ENCODE measurements at regions not wholly inside any gene's neighbourhood (a gene's known extent, or its start where the extent isn't known, plus 50 kb on each side); places are given as distances from the start of the nearest gene placed in this dataset.

DNA sequence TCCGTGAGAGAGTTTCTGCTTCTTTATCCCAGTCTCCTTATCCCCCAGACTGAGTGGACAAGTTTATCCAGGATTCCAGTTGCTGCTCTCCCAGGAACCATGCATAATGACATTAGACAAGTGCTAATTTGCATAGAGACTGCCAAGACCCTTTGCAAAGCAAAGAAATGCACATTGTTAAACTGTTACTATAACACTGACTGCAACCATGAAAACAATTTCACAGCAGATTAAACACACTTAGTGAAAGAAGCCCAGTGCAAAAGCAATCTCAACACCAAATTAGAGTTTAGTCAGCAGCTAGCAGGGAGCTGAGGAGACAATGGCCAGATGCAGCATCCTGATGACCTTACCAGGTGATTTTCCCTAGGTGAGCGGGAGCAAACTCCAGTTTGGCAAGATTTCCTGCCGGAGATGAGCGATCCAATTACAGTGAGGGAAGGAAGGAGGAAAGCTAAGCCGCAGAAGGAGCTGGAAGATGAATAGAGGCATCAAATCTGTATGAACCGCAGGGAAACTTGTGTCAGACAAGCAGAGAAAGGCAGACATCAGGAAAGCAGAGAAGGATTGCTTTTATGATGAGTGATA lies 273.8 kb upstream of the B3GAT1 start:
- TF ChIP-seq, protein P1, sequence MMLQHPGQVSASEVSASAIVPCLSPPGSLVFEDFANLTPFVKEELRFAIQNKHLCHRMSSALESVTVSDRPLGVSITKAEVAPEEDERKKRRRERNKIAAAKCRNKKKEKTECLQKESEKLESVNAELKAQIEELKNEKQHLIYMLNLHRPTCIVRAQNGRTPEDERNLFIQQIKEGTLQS (IDR thresholded peaks at IDR 0.05), result no peak
- TF ChIP-seq, protein P2, sequence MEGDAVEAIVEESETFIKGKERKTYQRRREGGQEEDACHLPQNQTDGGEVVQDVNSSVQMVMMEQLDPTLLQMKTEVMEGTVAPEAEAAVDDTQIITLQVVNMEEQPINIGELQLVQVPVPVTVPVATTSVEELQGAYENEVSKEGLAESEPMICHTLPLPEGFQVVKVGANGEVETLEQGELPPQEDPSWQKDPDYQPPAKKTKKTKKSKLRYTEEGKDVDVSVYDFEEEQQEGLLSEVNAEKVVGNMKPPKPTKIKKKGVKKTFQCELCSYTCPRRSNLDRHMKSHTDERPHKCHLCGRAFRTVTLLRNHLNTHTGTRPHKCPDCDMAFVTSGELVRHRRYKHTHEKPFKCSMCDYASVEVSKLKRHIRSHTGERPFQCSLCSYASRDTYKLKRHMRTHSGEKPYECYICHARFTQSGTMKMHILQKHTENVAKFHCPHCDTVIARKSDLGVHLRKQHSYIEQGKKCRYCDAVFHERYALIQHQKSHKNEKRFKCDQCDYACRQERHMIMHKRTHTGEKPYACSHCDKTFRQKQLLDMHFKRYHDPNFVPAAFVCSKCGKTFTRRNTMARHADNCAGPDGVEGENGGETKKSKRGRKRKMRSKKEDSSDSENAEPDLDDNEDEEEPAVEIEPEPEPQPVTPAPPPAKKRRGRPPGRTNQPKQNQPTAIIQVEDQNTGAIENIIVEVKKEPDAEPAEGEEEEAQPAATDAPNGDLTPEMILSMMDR (IDR thresholded peaks at IDR 0.05 in 2 of 3, conservative IDR thresholded peaks at IDR 0.05 in 1 of 3; ENCODE audit: borderline replicate concordance in 1 of 3, insufficient read depth in 1 of 3, low read depth in 2 of 3, low read length in 2 of 3), result no peak
- TF ChIP-seq CEBPB (IDR thresholded peaks at IDR 0.05; ENCODE audit: low read depth) (no peak), TCF7L2 (IDR thresholded peaks at IDR 0.05; ENCODE audit: borderline replicate concordance, extremely low read depth, insufficient read depth, insufficient read length) (no peak), JUND (IDR thresholded peaks at IDR 0.05) (no peak), SP1 (IDR thresholded peaks at IDR 0.05; ENCODE audit: low read depth) (no peak), POLR2A (IDR thresholded peaks at IDR 0.05; ENCODE audit: borderline replicate concordance, extremely low read depth, insufficient read depth, insufficient read length) (no peak)
- TF ChIP-seq, protein P3, sequence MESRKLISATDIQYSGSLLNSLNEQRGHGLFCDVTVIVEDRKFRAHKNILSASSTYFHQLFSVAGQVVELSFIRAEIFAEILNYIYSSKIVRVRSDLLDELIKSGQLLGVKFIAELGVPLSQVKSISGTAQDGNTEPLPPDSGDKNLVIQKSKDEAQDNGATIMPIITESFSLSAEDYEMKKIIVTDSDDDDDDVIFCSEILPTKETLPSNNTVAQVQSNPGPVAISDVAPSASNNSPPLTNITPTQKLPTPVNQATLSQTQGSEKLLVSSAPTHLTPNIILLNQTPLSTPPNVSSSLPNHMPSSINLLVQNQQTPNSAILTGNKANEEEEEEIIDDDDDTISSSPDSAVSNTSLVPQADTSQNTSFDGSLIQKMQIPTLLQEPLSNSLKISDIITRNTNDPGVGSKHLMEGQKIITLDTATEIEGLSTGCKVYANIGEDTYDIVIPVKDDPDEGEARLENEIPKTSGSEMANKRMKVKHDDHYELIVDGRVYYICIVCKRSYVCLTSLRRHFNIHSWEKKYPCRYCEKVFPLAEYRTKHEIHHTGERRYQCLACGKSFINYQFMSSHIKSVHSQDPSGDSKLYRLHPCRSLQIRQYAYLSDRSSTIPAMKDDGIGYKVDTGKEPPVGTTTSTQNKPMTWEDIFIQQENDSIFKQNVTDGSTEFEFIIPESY (IDR thresholded peaks at IDR 0.05; ENCODE audit: extremely low read depth, insufficient replicate concordance, low read length), result no peak
- TF ChIP-seq, protein P4, sequence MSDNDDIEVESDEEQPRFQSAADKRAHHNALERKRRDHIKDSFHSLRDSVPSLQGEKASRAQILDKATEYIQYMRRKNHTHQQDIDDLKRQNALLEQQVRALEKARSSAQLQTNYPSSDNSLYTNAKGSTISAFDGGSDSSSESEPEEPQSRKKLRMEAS (IDR thresholded peaks at IDR 0.05), result no peak

Measured in HCT116 (cell line).